ENCODE measurements at regions not wholly inside any gene's neighbourhood (a gene's known extent, or its start where the extent isn't known, plus 50 kb on each side); places are given as distances from the start of the nearest gene placed in this dataset.

DNA sequence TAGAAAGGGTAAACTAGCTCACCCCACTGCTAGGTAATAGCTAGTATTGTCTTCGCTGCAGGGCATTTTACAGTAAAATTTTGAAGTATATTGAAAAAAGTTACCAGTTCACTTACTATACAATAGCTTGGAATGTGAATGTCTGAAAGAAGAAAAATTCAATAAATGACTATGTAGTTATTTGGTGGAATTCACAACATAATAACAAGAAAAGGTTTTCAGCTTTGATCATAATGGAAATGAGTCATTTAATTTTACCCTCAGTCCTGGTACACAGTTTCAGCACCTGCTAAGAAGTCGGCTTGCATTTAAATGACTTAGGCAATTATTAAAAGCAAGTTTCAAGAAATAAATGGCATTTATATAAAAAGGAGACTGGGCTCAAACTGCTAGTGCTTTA lies 90.4 kb downstream of the NUP35 start:
- in situ Hi-C loops (cut with HindIII; ENCODE audit: low sequenced_read_pairs), result no loop called here

DNA sequence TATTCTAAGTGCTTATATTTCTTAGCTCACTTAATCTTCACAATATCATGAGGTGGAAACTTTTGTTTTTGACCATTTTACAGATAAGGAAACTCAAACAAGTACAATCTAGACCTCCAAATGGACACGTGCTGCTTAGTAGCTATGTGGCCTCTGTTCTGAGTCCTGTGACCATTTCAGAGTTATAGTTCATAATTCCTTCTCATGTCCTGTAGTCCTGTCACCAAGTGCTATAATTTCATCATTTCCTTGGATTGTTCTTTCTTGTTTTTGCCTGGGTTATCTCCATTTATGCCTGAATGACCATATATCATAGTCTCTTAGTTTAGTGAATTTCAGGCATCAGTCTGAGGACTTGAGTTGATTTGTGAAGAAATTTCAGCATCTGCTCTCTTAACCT lies 91.7 kb downstream of the NUP35 start:
- in situ Hi-C loops (cut with HindIII; ENCODE audit: low sequenced_read_pairs), result no loop called here

DNA sequence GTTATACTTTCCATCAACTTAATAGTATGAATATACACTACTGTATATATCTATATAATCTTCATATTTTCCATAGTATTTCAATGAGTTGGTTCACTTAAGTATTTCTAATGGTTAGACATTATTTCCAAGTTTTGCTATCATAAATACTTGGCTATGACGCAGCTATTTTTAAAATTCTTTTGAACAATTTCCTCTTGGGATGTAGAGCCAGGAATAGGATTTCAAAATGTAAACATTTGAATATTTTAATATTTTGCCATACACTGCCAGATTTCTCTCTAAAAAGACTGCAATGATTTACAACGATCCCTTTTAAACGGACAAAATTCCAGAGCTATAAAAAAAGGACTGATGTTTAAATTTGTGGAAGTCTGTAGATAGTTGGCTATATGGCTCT lies 95.6 kb downstream of the NUP35 start:
- in situ Hi-C loops (cut with HindIII; ENCODE audit: low sequenced_read_pairs), result no loop called here

DNA sequence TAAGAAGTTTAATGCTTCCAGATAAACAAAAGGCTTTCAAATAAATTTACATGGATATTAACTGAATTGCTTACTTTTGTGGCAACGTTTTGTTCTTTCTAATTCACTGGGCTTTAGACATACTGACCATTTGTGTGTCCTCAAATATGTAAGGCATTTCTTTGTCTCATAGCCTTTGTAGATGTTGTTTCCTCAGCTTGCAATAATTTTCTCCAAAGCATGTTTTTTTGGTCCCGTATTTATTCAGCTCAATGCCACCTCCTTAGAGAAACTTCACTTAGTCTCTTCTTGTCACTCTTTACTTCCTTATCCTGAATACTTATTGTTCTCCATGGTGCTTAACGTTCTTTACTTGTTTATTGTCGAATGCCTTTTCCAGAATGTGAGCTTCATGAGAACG lies 98.5 kb downstream of the NUP35 start:
- in situ Hi-C loops (cut with HindIII; ENCODE audit: low sequenced_read_pairs), result no loop called here

DNA sequence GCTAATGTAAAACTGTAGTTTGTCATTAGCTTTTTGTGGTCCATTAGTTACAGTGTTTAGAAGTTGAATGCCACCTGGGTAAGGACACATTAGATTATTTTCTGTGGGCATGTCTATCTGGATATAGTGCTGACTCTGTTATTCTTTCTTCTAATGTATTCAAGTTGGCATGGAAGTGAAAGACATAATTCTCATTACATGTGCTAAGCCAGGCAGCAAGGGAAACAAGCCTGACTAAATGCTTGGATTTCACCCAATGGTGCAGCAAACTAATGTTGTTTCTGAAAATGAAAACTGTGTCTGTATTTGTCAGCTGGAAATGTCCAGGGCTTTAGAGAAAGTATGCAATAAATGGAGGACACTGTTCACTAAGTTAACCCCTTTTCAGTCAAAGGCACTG lies 100.7 kb downstream of the NUP35 start:
- in situ Hi-C loops (cut with HindIII; ENCODE audit: low sequenced_read_pairs), result no loop called here

DNA sequence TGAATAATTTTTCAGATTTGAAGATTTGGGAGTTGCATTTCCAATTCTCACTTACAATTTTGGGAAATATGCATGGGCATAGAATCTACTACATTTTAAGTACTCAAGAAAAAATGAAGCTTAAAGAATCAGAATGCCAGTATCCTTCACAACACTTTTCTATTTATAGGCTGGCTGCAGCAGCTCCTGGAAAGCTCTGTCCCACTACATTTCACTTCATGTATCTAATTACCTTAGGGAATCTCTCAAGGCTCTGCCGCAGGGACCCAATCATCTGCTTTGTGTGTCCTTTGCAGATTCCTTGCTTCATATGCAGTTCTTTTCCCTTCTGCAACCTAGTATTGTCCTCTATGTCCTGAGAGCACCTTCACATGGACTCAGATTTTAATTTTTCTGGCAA lies 102.9 kb downstream of the NUP35 start:
- in situ Hi-C loops (cut with HindIII; ENCODE audit: low sequenced_read_pairs), result no loop called here

DNA sequence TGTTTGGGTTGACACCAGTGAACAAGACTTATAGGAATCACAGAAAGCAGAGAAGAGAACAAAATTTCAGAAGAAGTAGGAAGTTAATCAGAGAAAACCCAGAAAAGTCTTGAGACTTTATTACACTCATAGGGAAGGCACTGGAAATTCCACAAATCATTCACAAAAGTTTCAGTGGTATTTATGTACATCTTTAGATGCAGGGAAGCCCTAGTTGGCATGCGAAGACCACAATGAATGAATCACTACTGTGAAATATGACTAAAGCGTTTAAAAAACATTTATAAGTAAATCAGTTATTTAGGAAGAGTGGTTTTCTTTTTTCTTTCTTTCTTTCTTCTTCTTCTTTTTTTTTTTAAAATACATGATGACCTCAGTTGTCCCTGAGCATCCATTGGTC lies 105.1 kb downstream of the NUP35 start:
- in situ Hi-C loops (cut with HindIII; ENCODE audit: low sequenced_read_pairs), result no loop called here

DNA sequence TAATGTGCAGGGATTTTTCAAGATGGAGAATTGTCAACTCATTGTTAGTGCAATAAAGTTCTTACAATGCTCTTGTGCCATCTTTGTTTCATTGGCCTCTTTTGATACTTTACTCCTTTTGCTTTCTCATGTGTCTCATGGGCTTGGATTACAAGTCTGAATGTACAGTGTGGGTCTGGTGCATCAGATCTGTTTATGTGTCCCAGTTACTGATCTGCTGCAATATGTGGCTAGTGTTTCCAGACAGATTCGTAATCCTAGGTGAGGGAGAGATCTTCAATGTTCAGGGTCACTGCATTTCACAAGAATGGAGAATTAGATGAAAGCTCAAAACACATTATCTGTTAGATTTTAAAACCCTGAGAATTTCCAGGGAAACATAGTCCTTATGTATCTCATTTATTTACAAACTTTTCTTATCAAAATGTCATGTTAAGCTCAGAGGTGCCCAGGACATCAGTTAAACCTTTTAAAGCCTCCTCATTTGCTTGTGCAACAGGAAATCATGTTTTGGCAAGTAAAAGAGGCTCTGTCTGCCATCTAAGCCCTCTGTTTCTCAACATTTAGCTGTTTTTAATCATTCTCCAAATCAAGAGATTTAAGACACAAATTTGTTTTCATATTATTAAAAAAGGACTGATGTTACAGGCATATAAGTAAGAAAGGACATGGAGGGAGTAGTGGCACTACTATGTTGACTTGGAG lies 108.1 kb downstream of the NUP35 start:
- in situ Hi-C loops (cut with HindIII; ENCODE audit: low sequenced_read_pairs), result no loop called here

DNA sequence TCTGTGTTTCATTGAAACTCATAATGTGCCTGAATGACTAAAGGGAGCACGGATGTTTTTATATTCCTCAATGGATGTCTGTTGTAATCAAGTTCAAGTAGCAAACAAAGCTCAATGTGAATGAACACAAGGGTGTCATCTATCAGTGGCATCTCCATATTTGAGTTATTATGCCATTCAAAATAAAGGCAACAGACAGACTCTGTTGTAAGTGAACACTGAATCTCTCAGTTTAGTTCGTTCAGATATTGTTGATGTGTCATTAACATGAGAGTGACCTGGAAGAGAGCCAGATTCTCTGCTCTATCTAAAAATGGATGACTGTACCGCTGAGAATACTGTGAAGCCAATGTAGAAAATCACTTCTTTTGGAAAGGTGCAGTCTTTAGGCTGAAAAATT lies 118.7 kb downstream of the NUP35 start:
- in situ Hi-C loops (cut with HindIII; ENCODE audit: low sequenced_read_pairs), result no loop called here

DNA sequence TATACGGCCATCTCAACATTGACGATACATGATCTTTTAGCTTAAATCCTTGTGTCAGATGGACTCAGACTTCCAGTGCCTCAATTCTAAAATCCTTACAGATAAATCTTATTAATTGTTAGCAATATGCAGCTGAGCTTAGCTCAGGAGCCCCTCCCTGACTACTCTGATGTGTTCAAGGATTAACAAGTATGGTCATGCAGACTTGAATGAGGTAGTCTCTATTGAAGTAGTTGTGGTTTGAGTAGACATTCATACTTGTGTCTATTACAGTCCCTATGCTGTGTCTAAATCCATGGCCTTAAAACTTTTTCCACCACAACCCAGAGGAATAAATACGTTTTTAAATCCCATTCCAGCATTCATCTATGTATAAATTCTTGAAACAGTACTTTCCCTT lies 119.5 kb downstream of the NUP35 start:
- in situ Hi-C loops (cut with HindIII; ENCODE audit: low sequenced_read_pairs), result no loop called here

DNA sequence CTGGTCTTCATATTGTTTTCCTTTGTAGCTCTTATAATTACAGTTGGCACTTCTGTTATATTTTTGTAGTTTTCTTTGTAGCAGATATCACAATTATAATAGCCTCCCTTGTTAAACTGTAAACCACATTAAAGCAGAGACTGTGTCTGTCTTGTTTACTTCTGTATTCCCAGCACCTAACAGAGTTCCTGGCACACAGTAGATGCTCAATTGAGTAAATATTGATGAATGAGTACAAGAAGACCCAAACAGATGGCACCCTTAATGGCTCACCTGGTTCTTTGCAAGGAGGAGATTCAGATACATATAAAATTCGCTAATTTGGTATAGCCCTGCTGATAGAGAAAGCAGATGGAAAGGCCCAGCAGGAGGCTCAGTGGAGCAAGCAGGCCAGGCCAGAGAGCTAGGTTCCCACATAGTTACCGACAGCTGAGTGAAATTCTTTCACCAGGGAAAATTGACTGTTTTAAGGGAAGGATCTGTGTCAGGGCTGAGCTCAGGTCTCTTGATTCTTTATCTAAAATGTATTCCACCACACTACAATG lies 120.1 kb downstream of the NUP35 start:
- in situ Hi-C loops (cut with HindIII; ENCODE audit: low sequenced_read_pairs), result no loop called here

DNA sequence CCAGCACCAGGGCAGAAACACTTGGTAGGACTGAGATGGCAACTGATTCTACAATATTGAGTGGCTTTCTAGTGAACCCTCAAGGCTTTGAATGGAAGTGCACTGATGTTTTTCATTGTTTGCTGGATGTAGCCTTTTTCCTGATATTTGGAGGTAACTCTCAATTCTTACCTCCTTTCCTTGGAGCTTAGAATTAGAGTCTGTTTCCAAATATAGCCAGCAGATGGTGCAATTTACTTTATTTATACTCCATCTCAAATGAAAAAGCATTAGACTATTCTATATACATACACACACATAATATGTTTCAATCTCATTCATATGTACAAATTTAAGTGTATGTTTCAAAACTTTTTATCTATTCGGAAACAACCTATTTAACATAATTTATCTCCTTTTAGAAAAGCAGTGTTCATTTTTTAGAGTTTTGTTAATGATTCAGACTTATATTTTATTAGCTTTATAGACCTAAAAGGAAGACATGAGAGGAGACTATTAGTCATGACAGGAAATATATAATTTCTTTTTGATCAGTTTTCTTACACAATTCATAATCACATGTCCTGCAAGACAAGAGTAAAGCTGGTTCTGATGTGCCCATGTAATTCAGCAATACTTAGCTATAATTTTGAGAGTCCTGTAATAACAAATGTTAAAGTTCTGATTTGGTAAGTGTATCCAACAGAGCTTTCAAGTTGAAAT lies 124.8 kb downstream of the NUP35 start:
- in situ Hi-C loops (cut with HindIII; ENCODE audit: low sequenced_read_pairs), result no loop called here

DNA sequence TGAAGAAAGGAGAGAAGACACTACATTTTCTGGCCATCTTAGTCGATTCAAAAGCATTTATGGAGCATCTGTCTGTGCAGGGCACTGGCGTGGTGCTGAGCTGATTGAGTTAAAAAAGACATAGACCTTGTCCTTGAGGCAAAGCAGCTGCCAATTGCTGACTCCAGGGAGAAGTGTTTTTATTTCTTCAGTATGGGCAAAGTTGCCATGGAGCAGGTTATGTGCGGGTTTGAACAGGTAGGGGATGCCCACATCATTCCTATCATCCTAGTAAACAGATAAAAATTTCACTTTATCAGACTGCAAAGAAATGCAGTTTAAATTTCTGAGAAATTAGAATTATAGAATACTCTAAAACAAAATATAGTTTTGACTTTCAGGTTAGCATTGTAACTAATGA lies 125.8 kb downstream of the NUP35 start:
- in situ Hi-C loops (cut with HindIII; ENCODE audit: low sequenced_read_pairs), result no loop called here

DNA sequence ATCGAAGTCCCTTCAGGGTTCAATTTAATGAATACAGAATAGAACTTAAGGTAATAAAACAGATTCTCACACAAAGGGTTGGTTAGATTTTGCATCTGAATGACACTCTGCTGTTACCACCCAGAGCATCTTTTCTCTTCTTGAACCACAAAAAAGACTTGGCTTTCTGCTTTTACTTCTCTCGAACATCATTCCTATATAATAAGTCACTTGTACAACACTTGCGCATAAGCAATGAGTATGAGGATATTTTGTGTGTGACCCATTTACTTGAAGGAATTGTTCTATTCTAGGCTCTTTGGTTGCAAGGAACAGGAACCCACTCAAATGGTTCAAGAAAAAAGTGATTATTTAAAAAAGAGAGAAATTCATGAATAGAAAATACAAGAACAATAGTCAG lies 126.2 kb downstream of the NUP35 start:
- in situ Hi-C loops (cut with HindIII; ENCODE audit: low sequenced_read_pairs), result no loop called here

DNA sequence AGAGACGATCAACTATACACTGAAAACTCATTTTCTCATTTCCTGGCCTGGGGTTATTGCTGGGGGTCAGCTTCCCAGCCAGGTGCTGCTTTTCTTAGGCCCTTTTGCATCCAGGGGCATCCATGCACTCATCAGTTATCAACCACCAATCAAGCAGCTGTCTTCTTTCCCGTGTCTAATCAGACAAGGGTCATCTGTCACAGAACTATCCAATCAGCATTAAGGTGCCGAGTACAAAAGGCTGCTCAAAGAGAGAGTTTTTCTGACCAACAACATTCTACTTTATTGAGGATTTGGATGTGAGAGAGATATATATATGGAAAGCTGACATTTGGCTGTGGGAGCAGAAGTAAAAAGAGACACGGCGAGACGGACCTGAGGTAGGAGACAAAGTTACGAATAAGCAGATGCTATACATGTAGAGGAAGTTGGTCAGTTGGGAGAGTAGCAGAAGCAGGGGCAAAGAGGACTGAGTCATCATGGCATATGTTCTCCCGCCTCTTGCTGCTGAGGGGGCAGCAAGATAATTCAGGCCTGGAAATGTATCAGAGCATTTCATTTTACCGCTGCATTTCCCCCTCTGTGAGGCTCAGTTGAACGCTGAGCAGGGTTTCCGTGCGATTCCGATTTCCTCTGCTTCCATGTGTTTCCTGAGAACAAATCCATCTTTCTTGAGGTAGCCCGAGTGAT lies 129.3 kb downstream of the NUP35 start:
- in situ Hi-C loops (cut with HindIII; ENCODE audit: low sequenced_read_pairs), result no loop called here

DNA sequence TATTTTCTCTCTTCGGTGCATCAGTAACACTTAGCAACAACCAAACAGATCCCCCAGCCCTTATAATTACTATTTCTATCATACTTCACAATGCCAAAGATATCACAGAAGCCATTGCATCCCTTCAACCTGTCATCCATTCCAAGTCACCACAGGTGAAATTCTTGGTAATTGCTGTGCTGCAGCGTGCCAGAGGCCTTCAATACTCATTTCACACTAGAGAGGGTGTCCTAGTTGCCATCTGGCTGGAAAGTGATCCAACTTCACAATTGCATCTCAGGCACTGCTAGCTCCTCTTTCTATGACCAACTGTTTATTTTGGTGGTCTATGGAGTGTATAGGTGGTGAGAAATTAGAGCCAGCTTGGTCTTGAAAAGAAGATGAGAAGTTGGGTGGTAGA lies 131.2 kb downstream of the NUP35 start:
- in situ Hi-C loops (cut with HindIII; ENCODE audit: low sequenced_read_pairs), result no loop called here

DNA sequence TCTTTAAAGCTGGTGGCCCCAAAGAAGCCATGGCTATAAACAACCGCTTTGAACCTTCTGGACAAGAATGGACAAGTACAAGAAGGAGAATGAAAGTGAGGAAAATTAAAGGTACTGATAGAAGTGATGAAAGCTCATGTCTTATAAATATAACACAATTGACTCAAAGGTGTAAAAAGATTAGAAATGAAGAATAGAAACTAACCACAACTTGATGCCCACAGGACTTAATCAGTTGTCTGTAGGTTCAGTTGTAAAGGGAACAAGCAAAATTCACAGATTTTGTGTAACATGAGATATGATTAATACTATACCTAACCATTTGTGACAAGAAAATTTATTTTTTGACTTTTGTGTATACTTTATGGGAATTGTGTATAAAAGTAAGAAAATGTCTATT lies 135.7 kb downstream of the NUP35 start:
- in situ Hi-C loops (cut with HindIII; ENCODE audit: low sequenced_read_pairs), result no loop called here

DNA sequence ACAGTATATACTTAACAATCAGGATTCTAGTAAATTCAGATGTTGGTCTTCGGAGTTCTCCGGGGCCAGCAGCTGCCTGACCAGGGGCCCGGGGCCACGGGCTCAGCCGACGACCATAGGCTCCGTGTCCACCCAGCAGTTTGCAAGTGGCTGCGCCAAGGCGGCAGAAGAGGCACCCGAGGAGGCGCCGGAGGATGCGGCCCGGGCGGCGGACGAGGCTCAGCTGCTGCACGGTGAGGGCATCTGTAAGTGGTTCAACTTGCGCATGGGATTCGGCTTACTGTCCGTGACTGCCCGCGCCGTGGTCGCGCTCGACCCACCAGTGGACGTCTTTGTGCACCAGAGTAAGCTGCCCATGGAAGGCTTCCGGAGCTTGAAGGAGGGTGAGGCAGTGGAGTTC lies 136.3 kb downstream of the NUP35 start:
- in situ Hi-C loops (cut with HindIII; ENCODE audit: low sequenced_read_pairs), result no loop called here

DNA sequence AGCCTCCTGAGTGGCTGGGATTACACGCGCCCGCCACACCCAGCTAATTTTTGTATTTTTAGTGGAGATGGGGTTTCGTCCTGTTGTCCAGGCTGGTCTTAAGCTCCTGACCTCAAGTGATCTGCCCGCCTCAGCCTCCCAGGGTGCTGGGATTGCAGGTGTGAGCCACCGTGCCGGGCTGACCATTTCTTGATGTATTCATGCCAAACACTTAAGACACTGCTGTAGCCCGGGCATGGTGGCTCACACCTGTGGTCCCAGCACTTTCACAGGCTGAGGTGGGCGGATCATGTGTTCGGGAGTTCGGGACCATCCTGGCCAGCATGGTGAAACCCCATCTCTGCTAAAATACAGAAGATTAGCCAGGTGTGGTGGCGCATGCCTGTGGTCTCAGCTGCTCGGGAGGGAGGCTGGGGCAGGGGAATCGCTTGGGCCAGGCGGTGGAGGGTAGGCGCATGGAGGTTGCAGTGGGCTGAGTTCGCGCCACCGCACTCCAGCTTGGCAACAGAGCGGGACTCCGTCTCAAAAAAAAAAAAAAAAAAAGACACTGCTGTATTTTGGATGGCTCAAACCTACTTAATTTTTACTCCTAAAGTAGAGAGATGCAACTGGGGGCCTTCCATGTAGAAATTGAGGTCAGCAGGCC lies 140.8 kb downstream of the NUP35 start:
- in situ Hi-C loops (cut with HindIII; ENCODE audit: low sequenced_read_pairs), result no loop called here

DNA sequence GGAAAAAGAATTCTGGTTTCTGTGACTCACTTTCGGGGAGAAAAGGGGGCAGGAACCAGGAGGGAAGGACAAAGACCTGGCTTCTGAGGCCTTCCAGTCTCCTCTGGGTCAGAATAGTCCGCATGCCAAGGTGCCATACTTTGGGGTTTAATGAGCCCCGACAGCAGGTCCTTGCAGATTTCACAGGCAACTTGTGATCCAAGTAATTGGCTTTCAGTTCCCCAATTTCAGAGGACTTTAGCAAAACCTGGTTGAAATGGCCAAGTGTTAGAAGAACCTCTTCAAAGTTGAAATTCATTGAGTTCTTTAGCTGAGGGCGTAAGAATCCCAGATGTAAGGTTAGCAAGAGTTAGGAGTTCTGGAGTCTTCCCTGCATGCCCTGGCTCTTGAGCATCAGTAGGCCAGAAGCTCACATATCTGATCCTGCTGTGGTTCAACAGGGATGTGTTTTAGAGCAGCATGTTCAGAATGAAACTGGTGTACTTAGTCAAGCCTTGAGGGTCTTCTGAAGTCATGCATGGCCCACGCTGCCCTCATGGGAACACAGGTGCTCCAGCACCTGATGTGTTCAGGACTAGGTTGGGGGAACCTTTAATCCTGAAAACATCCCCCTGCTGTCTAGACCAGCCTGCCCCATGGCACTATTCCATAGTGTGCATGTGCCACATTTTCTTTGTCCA lies 143.0 kb downstream of the NUP35 start:
- in situ Hi-C loops (cut with HindIII; ENCODE audit: low sequenced_read_pairs), result no loop called here

DNA sequence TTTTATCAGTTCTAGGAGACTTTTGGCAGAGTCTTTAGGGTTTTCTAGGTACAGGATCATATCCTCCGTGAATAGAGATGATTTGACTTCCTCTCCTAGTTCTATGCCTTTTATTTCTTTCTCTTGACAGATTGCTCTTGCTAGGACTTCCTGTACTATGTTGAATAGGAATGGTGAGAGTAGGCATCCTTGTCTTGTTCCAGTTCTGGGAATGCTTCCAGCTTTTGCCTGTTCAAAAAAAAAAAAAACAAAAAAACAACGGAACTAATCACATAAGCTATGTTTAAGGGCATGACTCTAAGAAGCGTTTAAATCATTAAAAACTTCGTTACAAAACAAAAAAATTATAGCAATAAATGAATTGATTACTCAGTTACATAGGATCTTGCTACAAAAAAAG lies 145.7 kb downstream of the NUP35 start:
- in situ Hi-C loops (cut with HindIII; ENCODE audit: low sequenced_read_pairs), result no loop called here

Measured in DLD1 (cell line).